Astrocyte of the spinal cord (primary cell): ENCODE measurements at regions not wholly inside any gene's neighbourhood (a gene's known extent, or its start where the extent isn't known, plus 50 kb on each side); places are given as distances from the start of the nearest gene placed in this dataset.

Source experiments
- DNase-seq: peaks from one replicate; pipeline ENCODE4 v3.0.0; 2011; ENCODE audit warnings: low read depth, low spot score
- H3K4me3 ChIP-seq: 2 replicates; pipeline ENCODE4 v1.5.1; 2011; ENCODE audit warnings: low read depth, mild to moderate bottlenecking, low read length, moderate library complexity
- in situ Hi-C: cut with HindIII; loops from 2 replicates; pipeline ENCODE4 v1.10.0; 2017; ENCODE audit warnings: low sequenced_read_pairs
- TF ChIP-seq, protein P1 (sequence below): IDR thresholded peaks from 2 replicates; pipeline ENCODE4 v1.5.1; 2012; ENCODE audit warnings: low read depth, mild to moderate bottlenecking, low read length, inconsistent platforms

DNA sequence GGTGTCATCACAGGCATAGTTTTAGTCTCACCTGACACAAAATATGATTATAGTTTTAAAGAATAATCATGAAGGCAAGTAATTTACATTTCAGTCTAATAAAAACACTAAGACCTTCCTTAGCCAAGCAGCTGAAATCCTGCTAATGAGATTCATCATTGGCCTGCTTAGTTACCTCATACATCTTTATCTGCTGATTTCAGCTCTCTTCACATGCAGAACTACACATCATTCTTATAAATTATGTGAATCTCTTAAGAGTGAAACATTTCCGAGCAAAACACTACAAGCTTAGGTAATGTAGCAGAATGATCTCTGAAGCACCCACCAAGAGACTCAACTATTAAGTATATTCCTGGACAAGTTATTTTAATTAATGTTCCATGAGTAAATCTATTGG is 198.1 kb downstream of the DPY19L2 start:
- DNase-seq, result no peak
- TF ChIP-seq, protein P1, sequence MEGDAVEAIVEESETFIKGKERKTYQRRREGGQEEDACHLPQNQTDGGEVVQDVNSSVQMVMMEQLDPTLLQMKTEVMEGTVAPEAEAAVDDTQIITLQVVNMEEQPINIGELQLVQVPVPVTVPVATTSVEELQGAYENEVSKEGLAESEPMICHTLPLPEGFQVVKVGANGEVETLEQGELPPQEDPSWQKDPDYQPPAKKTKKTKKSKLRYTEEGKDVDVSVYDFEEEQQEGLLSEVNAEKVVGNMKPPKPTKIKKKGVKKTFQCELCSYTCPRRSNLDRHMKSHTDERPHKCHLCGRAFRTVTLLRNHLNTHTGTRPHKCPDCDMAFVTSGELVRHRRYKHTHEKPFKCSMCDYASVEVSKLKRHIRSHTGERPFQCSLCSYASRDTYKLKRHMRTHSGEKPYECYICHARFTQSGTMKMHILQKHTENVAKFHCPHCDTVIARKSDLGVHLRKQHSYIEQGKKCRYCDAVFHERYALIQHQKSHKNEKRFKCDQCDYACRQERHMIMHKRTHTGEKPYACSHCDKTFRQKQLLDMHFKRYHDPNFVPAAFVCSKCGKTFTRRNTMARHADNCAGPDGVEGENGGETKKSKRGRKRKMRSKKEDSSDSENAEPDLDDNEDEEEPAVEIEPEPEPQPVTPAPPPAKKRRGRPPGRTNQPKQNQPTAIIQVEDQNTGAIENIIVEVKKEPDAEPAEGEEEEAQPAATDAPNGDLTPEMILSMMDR, result no peak
- H3K4me3 ChIP-seq, result no peak overlapping the region
- in situ Hi-C loops, result no loop called here

DNA sequence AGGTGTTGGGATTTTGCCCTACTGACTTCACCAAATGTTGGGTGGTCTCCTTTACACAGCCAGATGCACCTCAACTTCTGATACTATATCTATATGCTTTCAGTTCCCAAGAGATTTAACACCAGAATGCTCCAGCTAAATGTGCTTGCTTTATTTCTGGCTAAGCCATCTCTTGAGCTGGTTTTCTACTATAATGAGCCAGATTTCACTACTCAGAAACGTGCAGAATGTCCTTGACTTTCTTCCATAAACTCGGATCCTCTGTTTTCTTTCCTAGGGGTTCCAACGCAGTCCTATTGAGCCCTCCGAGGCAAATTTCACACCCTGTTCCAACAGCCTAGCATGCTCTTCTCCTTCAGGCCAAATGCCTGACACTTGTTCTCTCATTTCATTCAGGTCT is 200.3 kb downstream of the DPY19L2 start:
- in situ Hi-C loops, result no loop called here

DNA sequence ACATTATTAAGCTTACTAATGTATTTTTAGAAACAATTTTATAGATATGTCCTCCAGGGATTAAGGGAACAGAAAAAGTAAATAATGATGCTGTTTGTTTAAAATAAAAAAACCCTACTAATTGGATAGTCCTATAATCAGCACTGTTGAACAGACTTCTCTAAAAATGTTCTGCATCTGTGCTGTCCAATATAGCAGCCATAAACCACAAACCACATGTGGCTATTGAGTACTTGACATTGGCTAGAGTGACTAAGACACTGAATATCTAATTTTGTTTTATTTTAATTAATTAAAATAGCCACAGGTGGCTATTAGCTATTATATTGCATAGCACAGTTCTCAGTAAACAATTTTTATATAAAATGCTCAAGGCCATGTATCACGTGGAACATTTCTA is 210.4 kb downstream of the DPY19L2 start:
- H3K4me3 ChIP-seq, result no peak overlapping the region
- TF ChIP-seq, protein P1, result no peak
- no peak for DNase-seq
- in situ Hi-C loops, result no loop called here

More for the DNA sequence above, 200.3 kb downstream of the DPY19L2 start:
- H3K4me3 ChIP-seq, result no peak overlapping the region
- no peak for DNase-seq
- TF ChIP-seq, protein P1, result no peak

DNA sequence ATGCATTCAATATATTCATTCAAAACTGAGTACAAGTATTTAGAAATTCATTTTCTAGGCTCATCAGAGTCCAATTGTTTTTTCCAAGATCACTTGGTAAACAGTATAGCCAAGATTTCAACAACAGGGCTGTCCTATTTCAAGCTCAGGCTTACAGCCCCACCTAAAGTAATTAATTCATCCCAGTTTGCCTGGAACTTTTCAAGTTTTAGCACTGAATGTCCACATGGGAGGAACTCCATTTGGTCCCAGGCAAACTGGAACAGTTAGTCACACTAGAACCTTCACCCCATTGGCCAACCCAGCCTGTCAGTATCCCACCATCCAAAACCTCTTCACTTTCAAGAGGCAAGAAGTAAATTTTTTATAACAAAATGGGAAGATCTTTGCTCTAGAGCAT is 210.9 kb downstream of the DPY19L2 start:
- no peak for DNase-seq
- in situ Hi-C loops, result no loop called here
- H3K4me3 ChIP-seq, result no peak overlapping the region
- TF ChIP-seq, protein P1, result no peak

DNA sequence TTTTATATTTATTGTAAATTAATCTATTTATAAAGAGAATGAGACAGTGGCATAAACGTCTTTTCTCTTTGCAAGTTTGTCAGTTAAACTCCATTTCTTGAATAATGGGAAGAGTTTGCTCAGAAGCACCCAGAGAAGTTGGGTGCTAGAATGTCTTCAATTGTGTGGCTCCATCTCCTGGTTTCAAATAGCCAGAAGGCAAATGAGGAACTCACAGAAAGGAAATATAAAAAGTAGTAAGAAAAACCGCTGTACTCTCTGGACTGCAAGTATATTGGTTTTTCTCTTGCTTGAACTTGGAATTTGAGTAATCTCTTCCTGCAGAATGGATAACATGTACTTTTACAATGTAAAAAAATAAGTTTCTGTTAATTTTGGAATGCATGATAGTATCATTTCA is 217.5 kb downstream of the DPY19L2 start:
- DNase-seq, result no peak
- in situ Hi-C loops, result no loop called here
- TF ChIP-seq, protein P1, result no peak
- H3K4me3 ChIP-seq, result no peak overlapping the region

DNA sequence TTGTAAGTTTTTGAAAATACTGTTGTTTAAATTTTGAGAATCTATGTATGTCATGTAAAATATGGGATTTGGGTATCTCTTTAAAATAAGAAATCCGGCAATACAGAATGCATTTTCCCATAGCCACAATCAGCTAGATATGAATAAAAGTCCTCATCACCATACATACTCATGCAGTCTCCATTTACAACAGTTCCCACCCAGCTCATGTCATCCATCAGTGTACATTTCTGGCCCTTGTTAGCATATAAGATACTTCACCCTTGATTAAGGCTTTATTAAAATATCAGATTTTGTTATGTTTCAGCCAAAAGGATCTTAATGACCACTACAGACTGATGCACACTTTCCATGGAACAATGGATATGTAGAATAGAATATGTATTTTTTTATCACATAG is 218.0 kb downstream of the DPY19L2 start:
- DNase-seq, result no peak
- in situ Hi-C loops, result no loop called here
- no peak overlapping the region for H3K4me3 ChIP-seq
- TF ChIP-seq, protein P1, result no peak

DNA sequence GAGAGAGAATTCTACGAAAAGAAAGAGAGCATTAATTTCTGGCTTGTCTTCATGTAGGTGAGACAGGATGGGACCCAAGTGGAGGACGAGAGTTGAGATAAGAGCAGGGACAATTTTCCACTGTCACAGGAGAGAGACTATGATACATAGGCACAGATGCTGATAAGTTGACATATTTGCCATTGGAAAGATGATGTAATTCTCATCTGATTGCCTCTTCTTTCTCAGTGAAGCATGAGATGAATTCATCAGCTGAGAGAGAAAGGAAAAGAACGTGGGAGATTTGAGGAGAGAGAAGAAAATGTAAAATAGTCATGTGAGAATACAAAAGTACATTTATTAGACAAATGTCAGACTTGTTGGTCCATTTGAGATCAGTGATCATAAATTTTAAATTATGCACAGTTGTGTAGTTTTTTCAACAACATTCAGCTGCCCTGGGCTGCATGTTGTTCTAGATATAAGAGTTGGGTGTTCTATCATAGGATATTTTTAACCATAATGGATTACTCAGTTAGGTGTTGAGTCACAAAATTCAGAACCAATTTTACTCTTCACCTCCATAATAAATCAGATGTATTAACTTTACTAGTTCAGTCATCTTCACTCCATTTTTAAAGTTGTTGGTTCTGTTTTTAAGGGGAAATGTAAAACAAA is 222.9 kb downstream of the DPY19L2 start:
- in situ Hi-C loops, result no loop called here
- TF ChIP-seq, protein P1, result no peak
- no peak overlapping the region for H3K4me3 ChIP-seq
- no peak for DNase-seq
